ENCODE measurements at regions not wholly inside any gene's neighbourhood (a gene's known extent, or its start where the extent isn't known, plus 50 kb on each side); places are given as distances from the start of the nearest gene placed in this dataset.

DNA sequence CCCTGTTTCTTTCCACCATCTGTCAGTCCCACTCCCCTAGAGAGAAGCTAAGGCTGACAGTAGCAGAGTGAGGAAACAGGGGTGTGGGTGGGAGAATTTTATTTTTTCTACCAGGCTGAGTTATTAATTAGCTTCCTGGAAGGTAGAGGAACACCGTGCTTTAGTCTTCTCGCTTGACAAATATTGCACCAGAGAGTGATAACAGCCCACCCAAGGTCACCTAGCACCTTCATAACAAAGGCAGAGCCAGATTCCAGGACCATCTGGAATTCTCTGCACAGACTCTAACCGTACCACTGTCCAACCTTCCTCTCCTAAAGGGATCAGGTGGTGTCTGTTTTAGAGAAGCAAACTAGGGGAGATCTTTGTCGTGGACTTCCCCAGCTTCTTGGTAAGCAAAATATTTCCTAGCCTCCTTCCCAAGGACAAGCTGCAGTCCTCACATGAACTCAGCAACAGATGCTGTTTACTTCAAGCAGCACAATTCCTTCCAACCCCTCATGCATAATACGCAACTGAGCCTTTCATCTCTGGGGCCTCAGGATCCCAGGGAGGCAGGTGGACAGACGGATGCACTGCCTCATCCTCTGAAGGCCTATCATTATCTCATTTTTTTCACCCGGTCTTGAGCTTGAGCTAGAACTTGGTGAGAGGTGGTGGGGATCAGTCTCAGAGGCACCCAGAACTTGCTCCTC lies 308.7 kb upstream of the BRINP1 start:
- Histone ChIP-seq H3K79me2 (ENCODE audit: control insufficient read depth, insufficient read depth, low read length) (no peaks in the 10 kb centered on the region), H3K27me3 (ENCODE audit: control insufficient read depth in 2 of 2, insufficient read depth in 2 of 2, low read length in 2 of 2) (no peaks in the 10 kb centered on the region), H3K4me1 (ENCODE audit: control insufficient read depth, extremely low read depth, insufficient read depth, low read length) (no peaks in the 10 kb centered on the region), H3K4me3 (replicated peaks in 1 of 3; ENCODE audit: insufficient read depth in 1 of 3, low read depth in 1 of 3, low read length in 3 of 3) (no peak overlapping the region), H4K20me1 (replicated peaks; ENCODE audit: control insufficient read depth, extremely low read depth, insufficient read depth, low read length) (no peaks in the 10 kb centered on the region), H3K9me1 (replicated peaks; ENCODE audit: control insufficient read depth, extremely low read depth, insufficient read depth, low read length) (no peaks in the 10 kb centered on the region), H3K27ac (ENCODE audit: insufficient read depth, low read depth, low read length) (no peak overlapping the region), H3K9ac (replicated peaks; ENCODE audit: extremely low read depth, insufficient read depth, low read length) (no peak overlapping the region), H3K36me3 (ENCODE audit: control insufficient read depth in 2 of 2, extremely low read depth in 1 of 2, insufficient read depth in 2 of 2, low read length in 2 of 2) (no peaks in the 10 kb centered on the region), H3K9me3 (replicated peaks; ENCODE audit: control insufficient read depth, insufficient read depth, low read length) (peaks cover 3% of the 10 kb centered on the region), H2AFZ (ENCODE audit: low read depth, low read length) (no peak overlapping the region), H3K4me2 (ENCODE audit: insufficient read depth, low read length) (no peak overlapping the region)
- ChIA-PET POLR2A (no interaction called here), CTCF (no interaction called here)
- intact Hi-C loops (cut with micrococcal nuclease) (no loop called here), dilution Hi-C loops (cut with MboI; ENCODE audit: extremely low pct_ligation_motif_present, low sequenced_read_pairs) (no loop called here)
- no peak for FAIRE-seq
- no peak for DNase-seq (ENCODE audit: low read depth, low spot score)
- TF ChIP-seq CTCF (IDR thresholded peaks at IDR 0.05; ENCODE audit: extremely low read depth in 1 of 2, insufficient read depth in 1 of 2, low read depth in 1 of 2, low read length in 2 of 2) (no peak), FOS (IDR thresholded peaks at IDR 0.05; ENCODE audit: borderline replicate concordance, insufficient read depth, low read length) (no peak), POLR2A (IDR thresholded peaks at IDR 0.05; ENCODE audit: low read depth, low read length) (no peak), JUN (IDR thresholded peaks at IDR 0.05; ENCODE audit: borderline replicate concordance, insufficient read depth, insufficient read length, low read depth) (no peak), EZH2 (IDR thresholded peaks at IDR 0.05; ENCODE audit: borderline replicate concordance, low read depth, low read length, severe bottlenecking) (no peak), MAX (IDR thresholded peaks at IDR 0.05; ENCODE audit: insufficient read depth, insufficient read length) (no peak), MYC (IDR thresholded peaks at IDR 0.05; ENCODE audit: low read depth, low read length) (no peak), POLR2AphosphoS5 (IDR thresholded peaks at IDR 0.05; ENCODE audit: insufficient read depth, low read depth, low read length) (no peak), GATA2 (IDR thresholded peaks at IDR 0.05; ENCODE audit: insufficient read depth, insufficient read length, low read depth, low read length) (no peak)
- no TSS peak for BruUV-seq (replicated peaks)

All from endothelial cell of umbilical vein (primary cell).